ENCODE measurements at regions not wholly inside any gene's neighbourhood (a gene's known extent, or its start where the extent isn't known, plus 50 kb on each side); places are given as distances from the start of the nearest gene placed in this dataset.

- DNase-seq = no peak
Observed at GRCh38 chr14:58861586-58861985, 223.8 kb downstream of the DACT1 start.

- no peak for DNase-seq
Observed at GRCh38 chr14:58862416-58863160, 224.8 kb downstream of the DACT1 start.

GRCh38 chr14:58863661-58864345 lies 226.0 kb downstream of the DACT1 start:
- no peak for DNase-seq

DNA sequence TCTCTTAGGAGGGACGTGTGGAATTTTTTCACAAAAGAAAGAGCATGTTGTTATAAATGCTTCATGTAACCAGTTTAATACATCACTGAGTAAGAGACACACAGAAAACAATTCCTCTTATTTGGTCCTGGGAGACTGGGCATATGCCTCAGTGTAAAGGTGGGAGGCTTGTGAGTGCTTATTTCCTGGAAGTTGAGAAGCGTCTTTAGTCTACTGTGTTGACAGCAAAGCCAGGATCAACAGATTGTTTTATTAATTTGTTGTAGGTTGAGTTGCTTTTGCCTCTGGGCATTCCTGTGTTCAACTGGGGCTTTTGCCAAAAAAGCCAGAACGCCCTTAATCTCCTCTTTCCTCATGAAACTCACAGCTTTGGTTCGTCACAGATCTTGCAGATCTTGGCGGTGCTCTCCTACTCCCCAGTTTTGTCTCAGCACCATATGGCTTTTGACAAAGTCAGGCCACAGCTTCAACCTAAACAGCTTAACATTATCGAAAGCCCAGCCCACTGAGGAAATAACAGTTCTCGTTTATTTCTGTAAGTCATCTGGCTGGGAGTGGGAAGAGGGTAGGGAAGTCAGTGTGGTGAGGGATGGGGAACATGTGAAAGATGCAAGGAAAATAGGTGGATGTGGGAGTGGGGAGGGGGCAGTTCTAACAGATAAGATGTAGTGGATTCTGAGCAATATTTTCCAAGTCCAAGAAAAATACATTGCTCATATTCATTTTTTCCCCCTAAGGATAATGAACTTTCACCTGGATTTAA lies 227.2 kb downstream of the DACT1 start:
- no peak for DNase-seq

- DNase-seq = no peak
Observed at GRCh38 chr14:58865514-58866281, 227.9 kb downstream of the DACT1 start.

GRCh38 chr14:58866391-58866790 lies 228.6 kb downstream of the DACT1 start:
- DNase-seq = no peak

GRCh38 chr14:58870961-58871360 lies 233.2 kb downstream of the DACT1 start:
- no peak for DNase-seq

DNA sequence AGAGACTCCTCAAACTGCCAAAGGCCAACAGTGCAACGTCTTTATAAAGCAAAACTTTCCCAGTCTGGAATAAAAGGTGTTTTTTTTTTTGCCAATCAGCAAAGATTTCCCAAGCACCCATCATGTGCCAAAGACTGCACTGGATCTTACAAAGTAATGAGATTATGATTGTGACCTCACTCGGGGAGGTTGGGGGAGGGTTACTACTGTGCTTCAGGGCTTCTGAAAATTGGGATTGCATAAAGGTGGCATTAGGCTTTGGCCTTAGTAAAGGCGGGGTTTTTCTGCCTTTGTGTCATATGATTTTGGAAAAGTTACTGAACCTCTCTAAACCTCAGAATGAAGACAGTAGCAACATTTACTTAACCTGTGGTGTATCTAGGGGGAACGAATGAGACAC lies 233.8 kb downstream of the DACT1 start:
- no peak for DNase-seq

- no peak for DNase-seq
Observed at GRCh38 chr14:58872061-58872460, 234.3 kb downstream of the DACT1 start.

GRCh38 chr14:58873228-58873953 lies 235.6 kb downstream of the DACT1 start:
- DNase-seq = no peak

DNA sequence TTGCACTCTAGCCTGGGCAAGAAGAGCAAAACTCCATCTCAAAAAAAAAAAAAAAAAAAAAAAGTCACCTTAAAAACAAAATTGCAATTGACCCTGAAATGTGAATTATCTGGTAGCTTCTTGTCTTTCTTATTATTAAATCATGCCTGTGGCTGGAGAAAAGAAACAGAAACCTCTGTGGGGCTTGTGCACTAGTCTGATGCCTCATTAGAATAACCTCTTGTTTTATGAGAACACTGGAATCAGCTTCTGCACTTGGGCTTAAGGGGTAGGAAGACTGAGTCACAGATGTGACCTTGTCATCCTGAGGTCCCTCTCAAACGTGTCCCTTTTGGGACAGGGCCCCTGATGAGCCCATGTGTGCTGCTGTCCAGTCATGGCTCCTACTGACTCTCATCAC lies 237.9 kb downstream of the DACT1 start:
- no peak for DNase-seq

GRCh38 chr14:58876608-58877007 lies 238.8 kb downstream of the DACT1 start:
- DNase-seq = no peak

- DNase-seq = no peak
Observed at GRCh38 chr14:58878439-58879139, 240.8 kb downstream of the DACT1 start.

- no peak for DNase-seq
Observed at GRCh38 chr14:58881433-58881832, 243.7 kb downstream of the DACT1 start.

DNA sequence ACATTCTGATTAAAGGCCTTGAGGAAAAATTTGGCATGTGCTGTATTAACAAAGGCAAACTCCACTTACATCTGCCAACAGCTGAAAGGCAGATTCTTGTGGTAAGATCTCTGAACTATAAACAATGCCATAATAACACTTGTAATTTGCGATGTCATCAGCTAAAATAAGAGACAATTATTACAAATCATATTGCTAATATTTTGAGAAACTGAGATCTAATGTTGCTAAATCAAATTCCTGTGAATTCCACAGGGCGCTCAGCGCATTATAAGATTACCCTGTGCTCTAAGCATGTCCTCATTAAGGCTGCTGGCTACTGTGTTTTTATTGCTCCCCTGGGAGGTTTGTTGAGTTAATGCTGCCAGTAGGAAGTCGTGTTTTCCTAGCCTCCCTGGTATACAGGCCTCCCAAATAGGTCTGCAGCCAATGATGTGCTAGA lies 244.8 kb downstream of the DACT1 start:
- DNase-seq = no peak

GRCh38 chr14:58884442-58884841 lies 246.7 kb downstream of the DACT1 start:
- no peak for DNase-seq

GRCh38 chr14:58887931-58888330 lies 250.2 kb downstream of the DACT1 start:
- DNase-seq = no peak

- no peak for DNase-seq
Observed at GRCh38 chr14:58898655-58899316, 261.0 kb downstream of the DACT1 start.

GRCh38 chr14:58899317-58899713 lies 261.6 kb downstream of the DACT1 start:
- DNase-seq = no peak

GRCh38 chr14:58901826-58902225 lies 264.1 kb downstream of the DACT1 start:
- DNase-seq = no peak

DNA sequence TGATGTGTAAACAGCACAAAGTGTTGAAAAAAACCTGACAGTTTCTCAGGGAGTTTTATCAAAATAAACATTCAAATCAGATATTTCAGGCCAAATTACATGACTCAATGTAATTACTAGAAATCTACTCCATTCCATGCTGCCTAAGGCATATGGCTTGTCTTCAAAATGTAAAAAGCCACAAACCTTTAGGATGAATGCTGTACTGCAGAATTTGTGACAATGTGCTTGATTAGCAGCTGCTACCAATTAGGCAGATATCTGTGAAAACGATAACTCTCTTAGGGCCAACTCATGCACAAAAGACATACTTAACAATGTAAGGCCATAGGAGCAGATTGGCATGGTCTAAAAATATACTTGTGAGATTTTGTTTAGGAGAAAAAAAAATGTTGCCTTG lies 267.0 kb downstream of the DACT1 start:
- DNase-seq = no peak

All from stimulated activated CD4-positive, alpha-beta T cell treated with anti-CD3 and anti-CD28 coated beads, Interleukin-2, amount 100 ng/mL, for 48 hours (primary cell).